ENCODE measurements at regions not wholly inside any gene's neighbourhood (a gene's known extent, or its start where the extent isn't known, plus 50 kb on each side); places are given as distances from the start of the nearest gene placed in this dataset.

GRCh38 chr1:232684371-232685105 is 54.6 kb upstream of the SIPA1L2 start:
- no peak for TF ChIP-seq EZH2 (IDR thresholded peaks at IDR 0.05; ENCODE audit: insufficient read depth, poor library complexity, severe bottlenecking)
- TF ChIP-seq EZH2phosphoT487 (IDR thresholded peaks at IDR 0.05; ENCODE audit: insufficient read depth, low read depth), result no peak
